ENCODE measurements at regions not wholly inside any gene's neighbourhood (a gene's known extent, or its start where the extent isn't known, plus 50 kb on each side); places are given as distances from the start of the nearest gene placed in this dataset.

DNA sequence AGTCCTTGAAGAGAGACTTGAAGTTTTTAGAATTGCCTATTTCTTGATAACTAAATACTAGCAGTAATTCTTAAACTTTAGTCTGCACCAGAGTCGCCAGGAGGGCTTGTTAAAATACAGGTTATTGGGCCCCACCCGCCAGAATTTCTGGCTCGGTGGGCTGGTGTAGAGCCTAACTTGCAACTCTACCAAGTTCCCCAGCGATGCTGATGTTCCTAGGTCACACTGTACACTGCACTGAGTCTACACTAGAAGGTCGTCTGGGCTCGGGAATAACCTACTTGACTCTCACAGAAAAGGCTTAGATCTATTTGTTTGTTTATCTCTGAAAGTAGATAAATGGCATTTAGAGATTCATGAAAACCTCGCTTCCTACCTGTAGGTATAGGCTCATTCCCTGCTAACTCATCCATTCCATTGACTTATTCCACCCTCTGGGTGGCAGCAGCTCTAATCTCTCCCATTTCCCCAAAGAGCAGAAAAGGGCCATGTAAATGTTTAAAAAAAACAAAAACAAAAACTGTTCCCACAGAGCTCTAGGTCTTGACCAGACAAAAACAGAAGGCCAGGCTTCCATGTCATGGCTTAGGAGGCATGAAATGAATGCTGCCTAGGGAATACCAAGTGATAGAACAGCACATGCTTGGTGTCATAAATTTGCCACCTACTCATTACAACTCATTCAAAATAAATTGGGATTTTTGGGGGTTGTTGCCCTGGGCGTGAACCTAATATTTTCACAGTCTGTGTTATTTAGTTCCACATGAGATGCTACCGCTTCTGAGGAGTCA lies 292.1 kb downstream of the ADGB start:
- TF ChIP-seq, protein P1, sequence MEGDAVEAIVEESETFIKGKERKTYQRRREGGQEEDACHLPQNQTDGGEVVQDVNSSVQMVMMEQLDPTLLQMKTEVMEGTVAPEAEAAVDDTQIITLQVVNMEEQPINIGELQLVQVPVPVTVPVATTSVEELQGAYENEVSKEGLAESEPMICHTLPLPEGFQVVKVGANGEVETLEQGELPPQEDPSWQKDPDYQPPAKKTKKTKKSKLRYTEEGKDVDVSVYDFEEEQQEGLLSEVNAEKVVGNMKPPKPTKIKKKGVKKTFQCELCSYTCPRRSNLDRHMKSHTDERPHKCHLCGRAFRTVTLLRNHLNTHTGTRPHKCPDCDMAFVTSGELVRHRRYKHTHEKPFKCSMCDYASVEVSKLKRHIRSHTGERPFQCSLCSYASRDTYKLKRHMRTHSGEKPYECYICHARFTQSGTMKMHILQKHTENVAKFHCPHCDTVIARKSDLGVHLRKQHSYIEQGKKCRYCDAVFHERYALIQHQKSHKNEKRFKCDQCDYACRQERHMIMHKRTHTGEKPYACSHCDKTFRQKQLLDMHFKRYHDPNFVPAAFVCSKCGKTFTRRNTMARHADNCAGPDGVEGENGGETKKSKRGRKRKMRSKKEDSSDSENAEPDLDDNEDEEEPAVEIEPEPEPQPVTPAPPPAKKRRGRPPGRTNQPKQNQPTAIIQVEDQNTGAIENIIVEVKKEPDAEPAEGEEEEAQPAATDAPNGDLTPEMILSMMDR (IDR thresholded peaks at IDR 0.05; ENCODE audit: borderline replicate concordance, extremely low read depth, low read length, poor library complexity, severe bottlenecking) = no peak
- TF ChIP-seq EZH2 (IDR thresholded peaks at IDR 0.05; ENCODE audit: borderline replicate concordance, low read depth, low read length, severe bottlenecking) = no peak
